Panc1 (cell line): ENCODE measurements at regions not wholly inside any gene's neighbourhood (a gene's known extent, or its start where the extent isn't known, plus 50 kb on each side); places are given as distances from the start of the nearest gene placed in this dataset.

Experiments used
- ATAC-seq: fragments of 200-7000 bp; cut with Tn5 transposase; 2 replicates; pipeline ENCODE4 v1.9.1; 2020; ENCODE audit warnings: mild to moderate bottlenecking, moderate library complexity
- BruUV-seq: library from RNA; stranded (reverse); fragments of 400-500 nt; replicated peaks from 2 replicates; lab custom pipeline; 2021; lab: Mats Ljungman, UMichigan
- CTCF ChIA-PET: fragments of 300-600 bp; sonication (Branson Sonifier 250); formaldehyde crosslinking; loops from one replicate; lab custom pipeline; 2022; ENCODE audit warnings: antibody characterized with exemption; lab: Charles Lee
- POLR2A ChIA-PET: fragments of 300-600 bp; sonication (Branson Sonifier 250); formaldehyde crosslinking; loops from one replicate; lab custom pipeline; 2022; ENCODE audit warnings: antibody characterized with exemption; lab: Charles Lee
- DNase-seq: peaks from one replicate; pipeline ENCODE4 v3.0.0-alpha.2; 2010; ENCODE audit warnings: low read depth, low spot score
- H3K27ac ChIP-seq: 2 replicates; pipeline ENCODE4 v1.5.1; 2011; ENCODE audit warnings: mild to moderate bottlenecking, low read length, inconsistent platforms
- H3K27me3 ChIP-seq: fragments of 200-500 bp; sonication (Bioruptor generic); 2 replicates; pipeline ENCODE4 v1.6.0; 2014; ENCODE audit warnings: low read length, inconsistent platforms; ENCODE audit not compliant: control insufficient read depth, insufficient read depth
- H3K36me3 ChIP-seq: fragments of 200-500 bp; sonication (Bioruptor generic); 2 replicates; pipeline ENCODE4 v1.5.1; 2014; ENCODE audit warnings: inconsistent platforms, mild to moderate bottlenecking, low read length, moderate library complexity; ENCODE audit not compliant: control insufficient read depth, insufficient read depth
- H3K4me1 ChIP-seq: 2 replicates; pipeline ENCODE4 v1.5.1; 2011; ENCODE audit warnings: inconsistent platforms, mild to moderate bottlenecking, low read length, moderate library complexity; ENCODE audit not compliant: control insufficient read depth, insufficient read depth
- H3K4me3 ChIP-seq, 2 experiments: 2 replicates each; pipeline ENCODE4 v1.5.1; 2011 to 2012; ENCODE audit warnings: low read depth in 2 of 2, low read length in 2 of 2, mild to moderate bottlenecking in 2 of 2, inconsistent platforms in 1 of 2, moderate library complexity in 1 of 2
- H3K9me3 ChIP-seq: fragments of 200-500 bp; sonication (Bioruptor generic); 2 replicates; pipeline ENCODE4 v1.5.1; 2014; ENCODE audit warnings: low read depth, mild to moderate bottlenecking, inconsistent platforms, low read length, moderate library complexity; ENCODE audit not compliant: control insufficient read depth, insufficient read depth
- CTCF ChIP-seq: fragments of 450-650 bp; IDR thresholded peaks from 2 replicates; pipeline ENCODE4 v1.5.1; 2017; ENCODE audit warnings: mild to moderate bottlenecking
- POLR2AphosphoS5 ChIP-seq: IDR thresholded peaks from 2 replicates; pipeline ENCODE4 v1.6.1; 2012; ENCODE audit warnings: mild to moderate bottlenecking, low read depth, low read length, moderate library complexity
- REST ChIP-seq, 2 experiments: IDR thresholded peaks; 2 replicates each; pipeline ENCODE4 v1.6.1; 2011 to 2012; ENCODE audit warnings: low read depth in 2 of 2, control low read depth in 1 of 2, low read length in 1 of 2, mild to moderate bottlenecking in 1 of 2, moderate library complexity in 1 of 2; ENCODE audit not compliant: insufficient read depth in 1 of 2
- SIN3A ChIP-seq: IDR thresholded peaks from 2 replicates; pipeline ENCODE4 v1.6.1; 2012; ENCODE audit warnings: low read depth, mild to moderate bottlenecking, low read length, moderate library complexity, borderline replicate concordance; ENCODE audit not compliant: insufficient read depth
- TCF7L2 ChIP-seq: IDR thresholded peaks from 2 replicates; pipeline ENCODE4 v1.6.1; 2011; ENCODE audit warnings: mild to moderate bottlenecking, low read depth, low read length, inconsistent platforms
- in situ Hi-C: cut with HindIII; loops from 2 replicates; pipeline ENCODE4 v1.10.0; 2016; ENCODE audit warnings: low sequenced_read_pairs, low pct_unique_long_range_greater_than_20kb
- intact Hi-C: fragments of 100-400 bp; cut with micrococcal nuclease; formaldehyde crosslinking; loops from one replicate; pipeline ENCODE4 v1.10.0; 2022; ENCODE audit not compliant: unreplicated experiment

- no peaks in the 10 kb centered on the region for H3K4me1 ChIP-seq
- H3K27me3 ChIP-seq: no peaks in the 10 kb centered on the region
- CTCF ChIA-PET: no interaction called here
- in situ Hi-C loops: no loop called here
- POLR2A ChIA-PET: no interaction called here
- no peaks in the 10 kb centered on the region for H3K36me3 ChIP-seq
- DNase-seq (no peak), ATAC-seq (no peak)
- no peak overlapping the region for H3K4me3 ChIP-seq
- no peak for TF ChIP-seq TCF7L2
- no peak for TF ChIP-seq REST (IDR thresholded peaks at IDR 0.05; ENCODE audit: insufficient read depth in 1 of 2, low read depth in 2 of 2, low read length in 1 of 2)
- no peak for TF ChIP-seq CTCF
- TF ChIP-seq POLR2AphosphoS5: no peak
- no peak for TF ChIP-seq SIN3A
- H3K9me3 ChIP-seq: no peaks in the 10 kb centered on the region
- no TSS peak for BruUV-seq
- intact Hi-C loops: no loop called here
- H3K27ac ChIP-seq: no peak overlapping the region
Measured at GRCh38 chr9:96047116-96047639, 171.7 kb downstream of the ERCC6L2 start.

- Histone ChIP-seq H3K27me3 (no peaks in the 10 kb centered on the region), H3K4me1 (no peaks in the 10 kb centered on the region), H3K4me3 (no peak overlapping the region), H3K36me3 (no peaks in the 10 kb centered on the region), H3K27ac (no peak overlapping the region), H3K9me3 (no peaks in the 10 kb centered on the region)
- DNase-seq (no peak), ATAC-seq (no peak)
- BruUV-seq: no TSS peak
- intact Hi-C loops (no loop called here), in situ Hi-C loops (no loop called here)
- TF ChIP-seq CTCF (no peak), SIN3A (no peak), REST (IDR thresholded peaks at IDR 0.05; ENCODE audit: insufficient read depth in 1 of 2, low read depth in 2 of 2, low read length in 1 of 2) (no peak), TCF7L2 (no peak), POLR2AphosphoS5 (no peak)
- CTCF ChIA-PET: no interaction called here
- POLR2A ChIA-PET: no interaction called here
Measured at GRCh38 chr9:96045811-96046210, 170.3 kb downstream of the ERCC6L2 start.
